K562 (cell line): ENCODE measurements at regions not wholly inside any gene's neighbourhood (a gene's known extent, or its start where the extent isn't known, plus 50 kb on each side); places are given as distances from the start of the nearest gene placed in this dataset.
A peak's percentile ranks its signal among the peaks of the same experiment; 100 is the strongest.
"Not testable (repeated sequence)": the region's sequence is repeated elsewhere in the genome, so short reads cannot be mapped to it uniquely, and the experiment has no call there.

ENCODE experiments used
- ATAC-seq: fragments of 200-7000 bp; cut with Tn5 transposase; 3 replicates; pipeline ENCODE4 v1.9.1; 2020; ENCODE audit warnings: moderate library complexity
- BruUV-seq: library from RNA; stranded (reverse); fragments of 400-500 nt; replicated peaks from 2 replicates; lab custom pipeline; 2021; lab: Mats Ljungman, UMichigan
- CTCF ChIA-PET: fragments of 300-600 bp; formaldehyde crosslinking; extraction: SDS; loops from one replicate; lab custom pipeline; 2021; ENCODE audit warnings: low intra/inter-chr PET ratio; lab: Yijun Ruan, JAX
- POLR2A ChIA-PET: fragments of 300-600, 350-650 bp; sonication (Branson Sonifier 250); formaldehyde crosslinking; extraction: SDS; loops from one replicate; lab custom pipeline; 2021; ENCODE audit warnings: antibody characterized with exemption, inconsistent platforms; lab: Yijun Ruan, JAX
- DNase-seq, 4 experiments: peaks; one replicate each; pipeline versions ENCODE4 v3.0.0 to v3.0.0-alpha.2; 2011 to 2018; ENCODE audit warnings: low spot score in 3 of 4, mixed read lengths in 3 of 4; ENCODE audit errors: extremely low read depth in 1 of 4
- FAIRE-seq: peaks from 2 replicates; lab custom pipeline; 2011; peaks lifted over from hg19 to GRCh38; lab: Jason Lieb, UNC
- H2AFZ ChIP-seq: 2 replicates; pipeline ENCODE4 v1.6.0; 2011; ENCODE audit warnings: low read depth, low read length, control low read depth, inconsistent platforms
- H3K27ac ChIP-seq: fragments of 200-600 bp; 3 replicates; pipeline ENCODE4 v1.8.0; 2011; ENCODE audit warnings: low read depth, mild to moderate bottlenecking, control low read depth, inconsistent platforms, low read length, moderate library complexity, mixed read lengths; ENCODE audit errors: extremely low read depth
- H3K27me3 ChIP-seq, 2 experiments: fragments of 300-600 bp in 1 of 2; 2 replicates in 1 of 2; 3 replicates in 1 of 2; pipeline versions ENCODE4 v1.6.0 to v1.8.0; 2011; ENCODE audit warnings: inconsistent platforms in 2 of 2, low read length in 2 of 2, mild to moderate bottlenecking in 1 of 2, mixed read lengths in 1 of 2, moderate library complexity in 1 of 2; ENCODE audit not compliant: control insufficient read depth in 2 of 2, insufficient read depth in 2 of 2
- H3K36me3 ChIP-seq: fragments of 300-600 bp; 3 replicates; pipeline ENCODE4 v1.8.0; 2011; ENCODE audit warnings: mild to moderate bottlenecking, low read length, inconsistent platforms; ENCODE audit not compliant: control insufficient read depth, insufficient read depth
- H3K4me1 ChIP-seq, 2 experiments: fragments of 200-600 bp in 1 of 2; replicated peaks in 1 of 2; 2 replicates in 1 of 2; 3 replicates in 1 of 2; pipeline versions ENCODE4 v1.5.1 to v1.8.0; 2011; ENCODE audit warnings: inconsistent platforms in 2 of 2, low read length in 2 of 2, mild to moderate bottlenecking in 1 of 2, mixed read lengths in 1 of 2, moderate library complexity in 1 of 2; ENCODE audit not compliant: control insufficient read depth in 2 of 2, insufficient read depth in 2 of 2
- H3K4me2 ChIP-seq: 2 replicates; pipeline ENCODE4 v1.6.1; 2011; ENCODE audit warnings: low read length, control low read depth, inconsistent platforms, mixed read lengths; ENCODE audit not compliant: insufficient read depth
- H3K4me3 ChIP-seq: fragments of 200-600 bp; sonication (generic), shearing (Covaris generic); 2 replicates; pipeline ENCODE4 v1.5.1; 2016; ENCODE audit warnings: control low read depth, inconsistent platforms
- H3K79me2 ChIP-seq: fragments of 200-600 bp; 3 replicates; pipeline ENCODE4 v1.8.0; 2011; ENCODE audit warnings: low read length, inconsistent platforms; ENCODE audit not compliant: control insufficient read depth, insufficient read depth
- H3K9ac ChIP-seq, 2 experiments: 2 replicates each; pipeline versions ENCODE4 v1.6.0 to v1.6.1; 2011; ENCODE audit warnings: low read depth in 2 of 2, low read length in 2 of 2, control low read depth in 1 of 2, inconsistent platforms in 1 of 2, mild to moderate bottlenecking in 1 of 2, mixed read lengths in 1 of 2; ENCODE audit not compliant: insufficient read depth in 1 of 2
- H3K9me1 ChIP-seq: one replicate; pipeline ENCODE4 v1.6.0; 2011; ENCODE audit warnings: inconsistent platforms, mild to moderate bottlenecking, low read length, moderate library complexity; ENCODE audit not compliant: control insufficient read depth, insufficient read depth
- H3K9me3 ChIP-seq: replicated peaks from 2 replicates; pipeline ENCODE4 v1.5.1; 2011; ENCODE audit warnings: low read depth, low read length, inconsistent platforms; ENCODE audit not compliant: control insufficient read depth, insufficient read depth
- H4K20me1 ChIP-seq: replicated peaks from 2 replicates; pipeline ENCODE4 v1.6.1; 2011; ENCODE audit warnings: low read length, inconsistent platforms, mixed read lengths; ENCODE audit not compliant: control insufficient read depth, insufficient read depth
- C11orf30 ChIP-seq: fragments of 450-650 bp; IDR thresholded peaks from 2 replicates; pipeline ENCODE4 v1.6.1; 2016; ENCODE audit warnings: low read depth, mild to moderate bottlenecking
- FOXA3 ChIP-seq, 2 experiments: fragments of 450-650 bp in 1 of 2; sonication (generic) in 1 of 2; formaldehyde crosslinking; IDR thresholded peaks in 1 of 2; conservative IDR thresholded peaks in 1 of 2; 2 replicates each; pipeline versions ENCODE4 v1.4.0 to v1.8.0; 2020 to 2022; ENCODE audit warnings: mild to moderate bottlenecking in 2 of 2, missing genetic modification reagents in 1 of 2
- MAFF ChIP-seq: IDR thresholded peaks from 2 replicates; pipeline ENCODE4 v1.6.1; 2012; ENCODE audit warnings: low read length, improper control_type of control experiment
- MEIS2 ChIP-seq: fragments of 450-650 bp; IDR thresholded peaks from 2 replicates; pipeline ENCODE4 v1.6.1; 2014; ENCODE audit warnings: mild to moderate bottlenecking; ENCODE audit not compliant: partially characterized antibody
- PKNOX1 ChIP-seq: fragments of 450-650 bp; IDR thresholded peaks from 2 replicates; pipeline ENCODE4 v1.6.1; 2016
- PML ChIP-seq: IDR thresholded peaks from 2 replicates; pipeline ENCODE4 v1.6.1; 2012; ENCODE audit warnings: low read length, inconsistent platforms
- POLR2G ChIP-seq: fragments of 200-400 bp; formaldehyde crosslinking; IDR thresholded peaks from 2 replicates; pipeline ENCODE4 v1.6.1; 2017; ENCODE audit warnings: low read depth, mild to moderate bottlenecking, antibody characterized with exemption, low read length, moderate library complexity
- RBFOX2 ChIP-seq: fragments of 200-400 bp; formaldehyde crosslinking; IDR thresholded peaks from 2 replicates; pipeline ENCODE4 v1.6.1; 2017; ENCODE audit warnings: low read depth, mild to moderate bottlenecking, low read length, moderate library complexity
- SOX6 ChIP-seq: fragments of 450-650 bp; IDR thresholded peaks from 2 replicates; pipeline ENCODE4 v1.6.1; 2014; ENCODE audit warnings: mild to moderate bottlenecking
- ZNF316 ChIP-seq: fragments of 450-650 bp; IDR thresholded peaks from 2 replicates; pipeline ENCODE4 v1.6.1; 2016
- WGBS: fragments of 100-300 bp; shearing (Covaris generic); methylation state at CpG from one replicate; pipeline ENCODE4 v1.1.6; 2016; ENCODE audit warnings: low coverage, mixed read lengths; ENCODE audit not compliant: insufficient coverage; ENCODE audit errors: missing lambda C conversion rate; 5-methylcytosine and 5-hydroxymethylcytosine counted together
- in situ Hi-C: fragments of 300-500 bp; cut with MboI; formaldehyde crosslinking; loops from 4 replicates; pipeline ENCODE4 v1.15.0; 2018; ENCODE audit warnings: inconsistent platforms, mixed read lengths
- intact Hi-C: fragments of 100-400 bp; cut with micrococcal nuclease; formaldehyde crosslinking; loops from 2 replicates; pipeline ENCODE4 v1.14.2; 2022
- TF ChIP-seq, protein P1 (sequence below), 2 experiments: IDR thresholded peaks; 2 replicates each; pipeline ENCODE4 v1.6.1; 2011; ENCODE audit warnings: borderline replicate concordance in 1 of 2, control low read depth in 1 of 2, low read depth in 1 of 2, low read length in 1 of 2, mild to moderate bottlenecking in 1 of 2, mixed read lengths in 1 of 2, moderate library complexity in 1 of 2; ENCODE audit not compliant: insufficient read depth in 1 of 2, insufficient read length in 1 of 2, poor library complexity in 1 of 2, severe bottlenecking in 1 of 2; ENCODE audit errors: extremely low read depth in 1 of 2
- TF ChIP-seq, protein P2 (sequence below): fragments of 250-450 bp; sonication (Bioruptor Pico); IDR thresholded peaks from 2 replicates; pipeline ENCODE4 v1.8.0; 2021; ENCODE audit warnings: borderline replicate concordance, mild to moderate bottlenecking, moderate library complexity; ENCODE audit not compliant: poor library complexity, severe bottlenecking

GRCh38 chr7:64463636-64464375 lies 99.1 kb downstream of the ZNF680 start (continued):
- TF ChIP-seq, protein P1, sequence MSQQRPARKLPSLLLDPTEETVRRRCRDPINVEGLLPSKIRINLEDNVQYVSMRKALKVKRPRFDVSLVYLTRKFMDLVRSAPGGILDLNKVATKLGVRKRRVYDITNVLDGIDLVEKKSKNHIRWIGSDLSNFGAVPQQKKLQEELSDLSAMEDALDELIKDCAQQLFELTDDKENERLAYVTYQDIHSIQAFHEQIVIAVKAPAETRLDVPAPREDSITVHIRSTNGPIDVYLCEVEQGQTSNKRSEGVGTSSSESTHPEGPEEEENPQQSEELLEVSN (IDR thresholded peaks at IDR 0.05; ENCODE audit: borderline replicate concordance in 1 of 2, extremely low read depth in 1 of 2, insufficient read depth in 1 of 2, insufficient read length in 1 of 2, low read depth in 1 of 2, low read length in 1 of 2, poor library complexity in 1 of 2, severe bottlenecking in 1 of 2) = peak in 1 of 2 experiments; percentile 59
- TF ChIP-seq, protein P2, sequence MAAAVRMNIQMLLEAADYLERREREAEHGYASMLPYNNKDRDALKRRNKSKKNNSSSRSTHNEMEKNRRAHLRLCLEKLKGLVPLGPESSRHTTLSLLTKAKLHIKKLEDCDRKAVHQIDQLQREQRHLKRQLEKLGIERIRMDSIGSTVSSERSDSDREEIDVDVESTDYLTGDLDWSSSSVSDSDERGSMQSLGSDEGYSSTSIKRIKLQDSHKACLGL (CRISPR knock-in tag) = no peak
- TF ChIP-seq PML (no peak), RBFOX2 (peak; percentile 44), POLR2G (peak; percentile 41; the same call in 1 of the 2 replicates)

DNA sequence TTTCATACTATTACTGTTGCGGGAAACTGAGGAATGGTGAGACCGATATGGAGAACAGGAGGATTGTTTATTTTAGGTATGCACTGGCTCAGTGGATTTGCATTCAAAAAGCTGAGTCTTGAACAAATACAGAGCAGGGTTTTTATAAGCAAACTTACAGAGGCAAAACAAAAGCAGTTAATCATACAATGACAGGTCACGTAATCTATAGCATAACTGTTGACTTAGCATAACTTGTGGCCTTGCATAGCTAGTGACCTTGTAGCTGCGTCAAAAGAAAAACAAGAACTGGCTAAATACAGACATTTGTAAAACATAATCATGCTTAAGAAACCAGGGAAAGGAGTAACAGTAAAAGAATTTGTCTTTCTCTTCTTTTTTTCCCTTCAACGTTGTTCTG lies 103.0 kb downstream of the ZNF680 start:
- POLR2A ChIA-PET, H3K9me1 ChIP-seq, H3K4me3 ChIP-seq, H3K9me3 ChIP-seq, CTCF ChIA-PET, H3K9ac ChIP-seq, H3K79me2 ChIP-seq, H3K4me1 ChIP-seq, H3K36me3 ChIP-seq, FAIRE-seq, in situ Hi-C loops, intact Hi-C loops, H3K27me3 ChIP-seq, BruUV-seq, H4K20me1 ChIP-seq: not testable (repeated sequence)
- 0 out of 3 replicates have a peak, but pooled peaks have one; percentile 17 for ATAC-seq
- peak; percentile 66 for TF ChIP-seq C11orf30
- TF ChIP-seq MAFF = peak; percentile 15; the same call in 1 of the 2 replicates
- TF ChIP-seq MEIS2 = peak; percentile 94
- peak; percentile 70 for TF ChIP-seq ZNF316
- TF ChIP-seq FOXA3 (CRISPR knock-in tag; conservative IDR thresholded peaks at IDR 0.05 in 1 of 2, IDR thresholded peaks at IDR 0.05 in 1 of 2) = peak in 1 of 2 experiments; percentile 49; a peak in 1 of 4 replicates
- peak; percentile 90 for TF ChIP-seq PKNOX1
- TF ChIP-seq SOX6 = peak; percentile 57; the same call in 1 of the 2 replicates
- 0 out of 2 replicates have a peak overlapping the region, but pooled peaks have one; percentile 22 for H3K4me2 ChIP-seq
- H3K27ac ChIP-seq = peak overlapping the region; percentile 67
- DNase-seq = peak in 1 of 4 experiments; percentile 19
- peak overlapping the region; percentile 64; the same call in 1 of the 2 replicates for H2AFZ ChIP-seq
- WGBS = 5% methylated on average over 5 of the region's 5 CpGs
